ENCODE measurements at regions not wholly inside any gene's neighbourhood (a gene's known extent, or its start where the extent isn't known, plus 50 kb on each side); places are given as distances from the start of the nearest gene placed in this dataset.

DNA sequence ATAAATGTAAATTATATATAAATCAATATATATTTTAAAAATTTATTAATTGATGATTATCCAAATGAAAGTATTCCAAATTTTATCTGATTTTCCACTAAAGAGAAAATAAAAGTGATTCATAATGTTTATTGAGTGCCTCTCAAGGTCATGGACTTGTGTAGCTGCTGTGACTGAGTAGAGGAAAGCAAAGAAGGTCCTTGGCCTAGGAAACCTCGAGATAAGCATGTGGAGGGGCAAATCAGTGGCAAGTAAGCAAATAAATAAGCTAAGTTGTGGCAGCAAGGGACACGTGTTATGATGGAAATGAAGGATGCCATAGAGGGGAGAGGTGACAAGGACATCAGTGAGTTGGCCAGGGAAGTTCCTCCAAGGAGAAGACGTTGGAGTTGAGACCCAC, 866.1 kb upstream of the ID2 start:
- TF ChIP-seq POLR2A (IDR thresholded peaks at IDR 0.05): no peak
- TF ChIP-seq, protein P1, sequence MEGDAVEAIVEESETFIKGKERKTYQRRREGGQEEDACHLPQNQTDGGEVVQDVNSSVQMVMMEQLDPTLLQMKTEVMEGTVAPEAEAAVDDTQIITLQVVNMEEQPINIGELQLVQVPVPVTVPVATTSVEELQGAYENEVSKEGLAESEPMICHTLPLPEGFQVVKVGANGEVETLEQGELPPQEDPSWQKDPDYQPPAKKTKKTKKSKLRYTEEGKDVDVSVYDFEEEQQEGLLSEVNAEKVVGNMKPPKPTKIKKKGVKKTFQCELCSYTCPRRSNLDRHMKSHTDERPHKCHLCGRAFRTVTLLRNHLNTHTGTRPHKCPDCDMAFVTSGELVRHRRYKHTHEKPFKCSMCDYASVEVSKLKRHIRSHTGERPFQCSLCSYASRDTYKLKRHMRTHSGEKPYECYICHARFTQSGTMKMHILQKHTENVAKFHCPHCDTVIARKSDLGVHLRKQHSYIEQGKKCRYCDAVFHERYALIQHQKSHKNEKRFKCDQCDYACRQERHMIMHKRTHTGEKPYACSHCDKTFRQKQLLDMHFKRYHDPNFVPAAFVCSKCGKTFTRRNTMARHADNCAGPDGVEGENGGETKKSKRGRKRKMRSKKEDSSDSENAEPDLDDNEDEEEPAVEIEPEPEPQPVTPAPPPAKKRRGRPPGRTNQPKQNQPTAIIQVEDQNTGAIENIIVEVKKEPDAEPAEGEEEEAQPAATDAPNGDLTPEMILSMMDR (IDR thresholded peaks at IDR 0.05): no peak

All from adrenal gland (tissue), 5 donors.